GM12878 (cell line): ENCODE measurements at regions not wholly inside any gene's neighbourhood (a gene's known extent, or its start where the extent isn't known, plus 50 kb on each side); places are given as distances from the start of the nearest gene placed in this dataset.

ENCODE experiments used
- ATAC-seq: fragments of 200-7000 bp; cut with Tn5 transposase; 3 replicates; pipeline ENCODE4 v1.9.1; 2020; ENCODE audit warnings: mild to moderate bottlenecking, moderate library complexity
- BruUV-seq: library from RNA; stranded (reverse); fragments of 400-500 nt; replicated peaks from 2 replicates; lab custom pipeline; 2021; lab: Mats Ljungman, UMichigan
- CTCF ChIA-PET: fragments of 300-600 bp; sonication (Branson Sonifier 250); formaldehyde crosslinking; extraction: SDS; loops from one replicate; lab custom pipeline; 2021; ENCODE audit warnings: inconsistent platforms; lab: Yijun Ruan, JAX
- POLR2A ChIA-PET: fragments of 350-600 bp; formaldehyde crosslinking; extraction: SDS; loops from one replicate; lab custom pipeline; 2021; ENCODE audit warnings: inconsistent platforms; lab: Charles Lee
- RAD21 ChIA-PET: fragments of 300-600 bp; sonication (Branson Sonifier 250); formaldehyde crosslinking; loops from one replicate; lab custom pipeline; 2023; ENCODE audit warnings: antibody characterized with exemption; ENCODE audit not compliant: unreplicated experiment; lab: Charles Lee
- SMC1A ChIA-PET: fragments of 300-600 bp; sonication (Branson Sonifier 250); formaldehyde crosslinking; loops from one replicate; lab custom pipeline; 2023; ENCODE audit not compliant: unreplicated experiment, uncharacterized antibody; lab: Charles Lee
- DNase-seq: peaks from one replicate; pipeline ENCODE4 v3.0.0-alpha.2; 2011; ENCODE audit warnings: low read depth, low spot score
- FAIRE-seq: peaks from 3 replicates; lab custom pipeline; 2011; peaks lifted over from hg19 to GRCh38; lab: Jason Lieb, UNC
- H2AFZ ChIP-seq: 2 replicates; pipeline ENCODE4 v1.6.0; 2011; ENCODE audit warnings: low read depth, low read length, control low read depth; ENCODE audit not compliant: control insufficient read depth
- H3K27ac ChIP-seq: 2 replicates; pipeline ENCODE4 v1.5.1; 2011; ENCODE audit warnings: control low read depth; ENCODE audit not compliant: control insufficient read depth, insufficient read depth
- H3K27me3 ChIP-seq, 2 experiments: replicated peaks in 1 of 2; 2 replicates each; pipeline versions ENCODE4 v1.6.0 to v1.6.1; 2011; ENCODE audit warnings: low read length in 1 of 2; ENCODE audit not compliant: control insufficient read depth in 2 of 2, insufficient read depth in 2 of 2
- H3K36me3 ChIP-seq, 2 experiments: 2 replicates each; pipeline ENCODE4 v1.5.1; 2011; ENCODE audit warnings: low read length in 1 of 2; ENCODE audit not compliant: control insufficient read depth in 2 of 2, insufficient read depth in 2 of 2
- H3K4me1 ChIP-seq: 2 replicates; pipeline ENCODE4 v1.6.1; 2011; ENCODE audit warnings: mild to moderate bottlenecking, low read length, moderate library complexity, mixed read lengths; ENCODE audit not compliant: control insufficient read depth, insufficient read depth
- H3K4me2 ChIP-seq: 2 replicates; pipeline ENCODE4 v1.6.0; 2011; ENCODE audit warnings: control low read depth; ENCODE audit not compliant: control insufficient read depth, insufficient read depth
- H3K4me3 ChIP-seq: fragments of 200-600 bp; sonication (generic); 2 replicates; pipeline ENCODE4 v1.5.1; 2016
- H3K79me2 ChIP-seq: 2 replicates; pipeline ENCODE4 v1.6.0; 2011; ENCODE audit warnings: low read length; ENCODE audit not compliant: control insufficient read depth, insufficient read depth
- H3K9ac ChIP-seq: 2 replicates; pipeline ENCODE4 v1.8.0; 2011; ENCODE audit warnings: low read length, control low read depth, mixed read lengths; ENCODE audit not compliant: control insufficient read depth, insufficient read depth
- H3K9me3 ChIP-seq: replicated peaks from 3 replicates; pipeline ENCODE4 v1.5.1; 2011; ENCODE audit warnings: mild to moderate bottlenecking, low read length; ENCODE audit not compliant: control insufficient read depth, insufficient read depth
- H4K20me1 ChIP-seq: 2 replicates; pipeline ENCODE4 v1.6.0; 2011; ENCODE audit not compliant: control insufficient read depth, insufficient read depth
- ATF7 ChIP-seq: fragments of 450-650 bp; IDR thresholded peaks from 2 replicates; pipeline ENCODE4 v1.6.1; 2016; ENCODE audit warnings: low read depth, mild to moderate bottlenecking
- BMI1 ChIP-seq: fragments of 450-650 bp; IDR thresholded peaks from 2 replicates; pipeline ENCODE4 v1.6.1; 2016; ENCODE audit warnings: mild to moderate bottlenecking, moderate library complexity, borderline replicate concordance
- FOXM1 ChIP-seq: IDR thresholded peaks from 2 replicates; pipeline ENCODE4 v1.6.1; 2012; ENCODE audit warnings: low read depth, mild to moderate bottlenecking, inconsistent platforms, low read length, moderate library complexity
- HDAC6 ChIP-seq: fragments of 200-600 bp; sonication (generic); IDR thresholded peaks from one replicate; pipeline ENCODE4 v1.8.0; 2017; ENCODE audit warnings: antibody characterized with exemption; ENCODE audit not compliant: unreplicated experiment
- JUND ChIP-seq: IDR thresholded peaks from 2 replicates; pipeline ENCODE4 v1.6.1; 2012; ENCODE audit warnings: low read depth, mild to moderate bottlenecking, low read length, improper control_type of control experiment, moderate library complexity
- KDM1A ChIP-seq: fragments of 200-600 bp; sonication (generic); IDR thresholded peaks from 2 replicates; pipeline ENCODE4 v1.6.1; 2016; ENCODE audit warnings: borderline replicate concordance
- LARP7 ChIP-seq: fragments of 450-650 bp; IDR thresholded peaks from 2 replicates; pipeline ENCODE4 v1.6.1; 2017; ENCODE audit warnings: mild to moderate bottlenecking
- RAD21 ChIP-seq: IDR thresholded peaks from 2 replicates; pipeline ENCODE4 v1.6.1; 2011; ENCODE audit warnings: mild to moderate bottlenecking, low read depth, low read length, moderate library complexity; ENCODE audit not compliant: insufficient read depth
- RAD51 ChIP-seq: fragments of 450-650 bp; IDR thresholded peaks from 2 replicates; pipeline ENCODE4 v1.6.1; 2016; ENCODE audit warnings: moderate library complexity, mild to moderate bottlenecking, inconsistent platforms
- RFX5 ChIP-seq: IDR thresholded peaks from 2 replicates; pipeline ENCODE4 v1.6.1; 2011; ENCODE audit warnings: low read depth, low read length, improper control_type of control experiment
- SPI1 ChIP-seq: IDR thresholded peaks from 2 replicates; pipeline ENCODE4 v1.6.1; 2011; ENCODE audit warnings: low read depth, mild to moderate bottlenecking, low read length, moderate library complexity, borderline replicate concordance; ENCODE audit not compliant: insufficient read depth
- SRF ChIP-seq, 2 experiments: IDR thresholded peaks; 2 replicates each; pipeline ENCODE4 v1.6.1; 2011; ENCODE audit warnings: low read depth in 2 of 2, low read length in 2 of 2, mild to moderate bottlenecking in 1 of 2, moderate library complexity in 1 of 2
- TBL1XR1 ChIP-seq: IDR thresholded peaks from 2 replicates; pipeline ENCODE4 v1.6.1; 2012; ENCODE audit warnings: low read depth, low read length, improper control_type of control experiment
- WGBS: methylation state at CpG from one replicate; pipeline ENCODE4 v1.1.6; 2016; ENCODE audit warnings: low lambda C conversion rate; ENCODE audit not compliant: insufficient replicate concordance, insufficient coverage; ENCODE audit errors: missing lambda C conversion rate; 5-methylcytosine and 5-hydroxymethylcytosine counted together
- in situ Hi-C: fragments of 300-500 bp; cut with MboI; formaldehyde crosslinking; loops from 9 replicates; pipeline ENCODE4 v1.14.3; 2018; ENCODE audit warnings: mixed read lengths
- intact Hi-C: fragments of 100-400 bp; cut with micrococcal nuclease; formaldehyde crosslinking; loops from one replicate; pipeline ENCODE4 v1.14.2; 2022; ENCODE audit not compliant: unreplicated experiment
- TF ChIP-seq, protein P1 (sequence below): fragments of 450-650 bp; IDR thresholded peaks from 2 replicates; pipeline ENCODE4 v1.6.1; 2017; ENCODE audit warnings: mild to moderate bottlenecking, moderate library complexity
- TF ChIP-seq, protein P2 (sequence below): IDR thresholded peaks from 2 replicates; pipeline ENCODE4 v1.6.1; 2011; ENCODE audit warnings: borderline replicate concordance, low read depth, mild to moderate bottlenecking, moderate library complexity, low read length; ENCODE audit not compliant: insufficient read depth, poor library complexity, severe bottlenecking
- TF ChIP-seq, protein P3 (sequence below): IDR thresholded peaks from 2 replicates; pipeline ENCODE4 v1.6.1; 2012; ENCODE audit warnings: improper control_type of control experiment, low read depth, low read length; ENCODE audit not compliant: insufficient replicate concordance

DNA sequence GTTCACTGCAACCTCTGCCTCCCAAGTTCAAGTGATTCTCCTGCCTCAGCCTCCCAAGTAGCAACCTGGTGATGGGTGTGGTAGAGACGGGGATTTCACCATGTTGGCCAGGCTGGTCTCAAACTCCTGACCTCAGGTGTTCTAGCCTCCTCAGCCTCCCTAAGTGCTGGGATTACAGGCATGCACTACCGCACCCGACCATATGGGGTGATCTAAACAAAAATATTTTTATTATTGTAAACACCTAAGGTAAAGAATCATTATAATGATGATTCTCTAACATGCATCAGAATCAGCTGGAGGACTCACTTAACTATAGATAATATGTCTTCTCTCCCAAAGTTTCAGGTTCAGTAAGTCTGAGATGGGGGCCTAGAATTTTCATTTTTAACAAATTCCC lies 96.2 kb upstream of the ALG10 start:
- Histone ChIP-seq H3K27me3 (no peaks in the 10 kb centered on the region), H4K20me1 (no peaks in the 10 kb centered on the region), H2AFZ (no peak overlapping the region), H3K4me3 (no peak overlapping the region), H3K4me2 (no peak overlapping the region), H3K36me3 (no peaks in the 10 kb centered on the region), H3K79me2 (no peaks in the 10 kb centered on the region), H3K27ac (no peak overlapping the region), H3K9ac (no peak overlapping the region), H3K9me3 (no peaks in the 10 kb centered on the region; the same call in 2 of the 3 replicates), H3K4me1 (no peaks in the 10 kb centered on the region)
- no TSS peak for BruUV-seq
- CTCF ChIA-PET: no interaction called here
- ATAC-seq: no peak
- SMC1A ChIA-PET: no interaction called here
- in situ Hi-C loops (no loop called here), intact Hi-C loops (no loop called here)
- RAD21 ChIA-PET: no interaction called here
- WGBS: 45% methylated on average over 3 of the region's 3 CpGs
- FAIRE-seq: no peak
- POLR2A ChIA-PET: no interaction called here
- DNase-seq: no peak
- TF ChIP-seq JUND (no peak), SPI1 (no peak), BMI1 (no peak), FOXM1 (no peak), RFX5 (no peak), HDAC6 (no peak), TBL1XR1 (no peak), SRF (IDR thresholded peaks at IDR 0.05; ENCODE audit: low read depth in 2 of 2, low read length in 2 of 2) (no peak), ATF7 (no peak), RAD21 (no peak), KDM1A (no peak), RAD51 (no peak), LARP7 (no peak)
- TF ChIP-seq, protein P1, sequence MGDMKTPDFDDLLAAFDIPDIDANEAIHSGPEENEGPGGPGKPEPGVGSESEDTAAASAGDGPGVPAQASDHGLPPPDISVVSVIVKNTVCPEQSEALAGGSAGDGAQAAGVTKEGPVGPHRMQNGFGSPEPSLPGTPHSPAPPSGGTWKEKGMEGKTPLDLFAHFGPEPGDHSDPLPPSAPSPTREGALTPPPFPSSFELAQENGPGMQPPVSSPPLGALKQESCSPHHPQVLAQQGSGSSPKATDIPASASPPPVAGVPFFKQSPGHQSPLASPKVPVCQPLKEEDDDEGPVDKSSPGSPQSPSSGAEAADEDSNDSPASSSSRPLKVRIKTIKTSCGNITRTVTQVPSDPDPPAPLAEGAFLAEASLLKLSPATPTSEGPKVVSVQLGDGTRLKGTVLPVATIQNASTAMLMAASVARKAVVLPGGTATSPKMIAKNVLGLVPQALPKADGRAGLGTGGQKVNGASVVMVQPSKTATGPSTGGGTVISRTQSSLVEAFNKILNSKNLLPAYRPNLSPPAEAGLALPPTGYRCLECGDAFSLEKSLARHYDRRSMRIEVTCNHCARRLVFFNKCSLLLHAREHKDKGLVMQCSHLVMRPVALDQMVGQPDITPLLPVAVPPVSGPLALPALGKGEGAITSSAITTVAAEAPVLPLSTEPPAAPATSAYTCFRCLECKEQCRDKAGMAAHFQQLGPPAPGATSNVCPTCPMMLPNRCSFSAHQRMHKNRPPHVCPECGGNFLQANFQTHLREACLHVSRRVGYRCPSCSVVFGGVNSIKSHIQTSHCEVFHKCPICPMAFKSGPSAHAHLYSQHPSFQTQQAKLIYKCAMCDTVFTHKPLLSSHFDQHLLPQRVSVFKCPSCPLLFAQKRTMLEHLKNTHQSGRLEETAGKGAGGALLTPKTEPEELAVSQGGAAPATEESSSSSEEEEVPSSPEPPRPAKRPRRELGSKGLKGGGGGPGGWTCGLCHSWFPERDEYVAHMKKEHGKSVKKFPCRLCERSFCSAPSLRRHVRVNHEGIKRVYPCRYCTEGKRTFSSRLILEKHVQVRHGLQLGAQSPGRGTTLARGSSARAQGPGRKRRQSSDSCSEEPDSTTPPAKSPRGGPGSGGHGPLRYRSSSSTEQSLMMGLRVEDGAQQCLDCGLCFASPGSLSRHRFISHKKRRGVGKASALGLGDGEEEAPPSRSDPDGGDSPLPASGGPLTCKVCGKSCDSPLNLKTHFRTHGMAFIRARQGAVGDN: no peak
- TF ChIP-seq, protein P2, sequence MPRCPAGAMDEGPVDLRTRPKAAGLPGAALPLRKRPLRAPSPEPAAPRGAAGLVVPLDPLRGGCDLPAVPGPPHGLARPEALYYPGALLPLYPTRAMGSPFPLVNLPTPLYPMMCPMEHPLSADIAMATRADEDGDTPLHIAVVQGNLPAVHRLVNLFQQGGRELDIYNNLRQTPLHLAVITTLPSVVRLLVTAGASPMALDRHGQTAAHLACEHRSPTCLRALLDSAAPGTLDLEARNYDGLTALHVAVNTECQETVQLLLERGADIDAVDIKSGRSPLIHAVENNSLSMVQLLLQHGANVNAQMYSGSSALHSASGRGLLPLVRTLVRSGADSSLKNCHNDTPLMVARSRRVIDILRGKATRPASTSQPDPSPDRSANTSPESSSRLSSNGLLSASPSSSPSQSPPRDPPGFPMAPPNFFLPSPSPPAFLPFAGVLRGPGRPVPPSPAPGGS: no peak
- TF ChIP-seq, protein P3, sequence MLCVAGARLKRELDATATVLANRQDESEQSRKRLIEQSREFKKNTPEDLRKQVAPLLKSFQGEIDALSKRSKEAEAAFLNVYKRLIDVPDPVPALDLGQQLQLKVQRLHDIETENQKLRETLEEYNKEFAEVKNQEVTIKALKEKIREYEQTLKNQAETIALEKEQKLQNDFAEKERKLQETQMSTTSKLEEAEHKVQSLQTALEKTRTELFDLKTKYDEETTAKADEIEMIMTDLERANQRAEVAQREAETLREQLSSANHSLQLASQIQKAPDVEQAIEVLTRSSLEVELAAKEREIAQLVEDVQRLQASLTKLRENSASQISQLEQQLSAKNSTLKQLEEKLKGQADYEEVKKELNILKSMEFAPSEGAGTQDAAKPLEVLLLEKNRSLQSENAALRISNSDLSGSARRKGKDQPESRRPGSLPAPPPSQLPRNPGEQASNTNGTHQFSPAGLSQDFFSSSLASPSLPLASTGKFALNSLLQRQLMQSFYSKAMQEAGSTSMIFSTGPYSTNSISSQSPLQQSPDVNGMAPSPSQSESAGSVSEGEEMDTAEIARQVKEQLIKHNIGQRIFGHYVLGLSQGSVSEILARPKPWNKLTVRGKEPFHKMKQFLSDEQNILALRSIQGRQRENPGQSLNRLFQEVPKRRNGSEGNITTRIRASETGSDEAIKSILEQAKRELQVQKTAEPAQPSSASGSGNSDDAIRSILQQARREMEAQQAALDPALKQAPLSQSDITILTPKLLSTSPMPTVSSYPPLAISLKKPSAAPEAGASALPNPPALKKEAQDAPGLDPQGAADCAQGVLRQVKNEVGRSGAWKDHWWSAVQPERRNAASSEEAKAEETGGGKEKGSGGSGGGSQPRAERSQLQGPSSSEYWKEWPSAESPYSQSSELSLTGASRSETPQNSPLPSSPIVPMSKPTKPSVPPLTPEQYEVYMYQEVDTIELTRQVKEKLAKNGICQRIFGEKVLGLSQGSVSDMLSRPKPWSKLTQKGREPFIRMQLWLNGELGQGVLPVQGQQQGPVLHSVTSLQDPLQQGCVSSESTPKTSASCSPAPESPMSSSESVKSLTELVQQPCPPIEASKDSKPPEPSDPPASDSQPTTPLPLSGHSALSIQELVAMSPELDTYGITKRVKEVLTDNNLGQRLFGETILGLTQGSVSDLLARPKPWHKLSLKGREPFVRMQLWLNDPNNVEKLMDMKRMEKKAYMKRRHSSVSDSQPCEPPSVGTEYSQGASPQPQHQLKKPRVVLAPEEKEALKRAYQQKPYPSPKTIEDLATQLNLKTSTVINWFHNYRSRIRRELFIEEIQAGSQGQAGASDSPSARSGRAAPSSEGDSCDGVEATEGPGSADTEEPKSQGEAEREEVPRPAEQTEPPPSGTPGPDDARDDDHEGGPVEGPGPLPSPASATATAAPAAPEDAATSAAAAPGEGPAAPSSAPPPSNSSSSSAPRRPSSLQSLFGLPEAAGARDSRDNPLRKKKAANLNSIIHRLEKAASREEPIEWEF: no peak
